Activated CD4-positive, alpha-beta memory T cell treated with anti-CD3 and anti-CD28 coated beads, Interleukin-2, amount 10 ng/mL, durations not matched to agents 7 days and 5 days (primary cell): ENCODE measurements at regions not wholly inside any gene's neighbourhood (a gene's known extent, or its start where the extent isn't known, plus 50 kb on each side); places are given as distances from the start of the nearest gene placed in this dataset.

ENCODE experiments used
- CTCF ChIA-PET: fragments of 350-600 bp; sonication (Branson Sonifier 250); formaldehyde crosslinking; loops from one replicate; lab custom pipeline; 2021; ENCODE audit warnings: antibody characterized with exemption, inconsistent platforms; lab: Charles Lee
- POLR2A ChIA-PET: fragments of 350-600 bp; sonication (Branson Sonifier 250); formaldehyde crosslinking; loops from one replicate; lab custom pipeline; 2021; ENCODE audit warnings: antibody characterized with exemption; lab: Charles Lee
- DNase-seq: peaks from one replicate; pipeline ENCODE4 v3.0.0-alpha.2; 2020
- H3K27ac Mint-ChIP-seq: one replicate; pipeline ENCODE4 v1.8.0; 2021; ENCODE audit warnings: mild to moderate bottlenecking, mixed read lengths
- H3K27me3 Mint-ChIP-seq: one replicate; pipeline ENCODE4 v1.8.0; 2021; ENCODE audit warnings: mixed read lengths
- H3K36me3 Mint-ChIP-seq: one replicate; pipeline ENCODE4 v1.8.0; 2021; ENCODE audit warnings: low read depth, mixed read lengths
- H3K4me1 Mint-ChIP-seq: one replicate; pipeline ENCODE4 v1.8.0; 2021; ENCODE audit warnings: mixed read lengths
- H3K4me3 Mint-ChIP-seq: one replicate; pipeline ENCODE4 v1.8.0; 2021; ENCODE audit warnings: mild to moderate bottlenecking, mixed read lengths
- H3K9me3 Mint-ChIP-seq: one replicate; pipeline ENCODE4 v1.8.0; 2021; ENCODE audit warnings: mixed read lengths

- POLR2A ChIA-PET = interaction anchor here (0.7 kb wide), 1 partner anchor 11 kb away, joined by 3 read pairs; no protein-coding TSS in a partner anchor
- no peak overlapping the region for H3K4me3 Mint-ChIP-seq
- H3K27ac Mint-ChIP-seq = no peak overlapping the region
- no peaks in the 10 kb centered on the region for H3K4me1 Mint-ChIP-seq
- CTCF ChIA-PET = interaction anchor here (1.8 kb wide), 1 partner anchor 1200 kb away, joined by 6 read pairs; no protein-coding TSS in a partner anchor
- H3K27me3 Mint-ChIP-seq = peaks cover 20% of the 10 kb centered on the region
- H3K36me3 Mint-ChIP-seq = no peaks in the 10 kb centered on the region
- peaks cover 5% of the 10 kb centered on the region for H3K9me3 Mint-ChIP-seq
- no peak for DNase-seq
Measured at GRCh38 chr3:188940573-188940932, 231.2 kb upstream of the TPRG1 start.

- peaks cover 5% of the 10 kb centered on the region for H3K9me3 Mint-ChIP-seq
- ChIA-PET POLR2A (interaction anchor here (0.7 kb wide), 1 partner anchor 10 kb away, joined by 3 read pairs; no protein-coding TSS in a partner anchor), CTCF (interaction anchor here (1.8 kb wide), 1 partner anchor 1201 kb away, joined by 6 read pairs; no protein-coding TSS in a partner anchor)
- no peaks in the 10 kb centered on the region for H3K36me3 Mint-ChIP-seq
- H3K4me3 Mint-ChIP-seq = no peak overlapping the region
- H3K27ac Mint-ChIP-seq = no peak overlapping the region
- DNase-seq = no peak
- peaks cover 20% of the 10 kb centered on the region for H3K27me3 Mint-ChIP-seq
- H3K4me1 Mint-ChIP-seq = no peaks in the 10 kb centered on the region
Measured at GRCh38 chr3:188941103-188941502, 230.7 kb upstream of the TPRG1 start.

- POLR2A ChIA-PET = no interaction called here
- H3K4me1 Mint-ChIP-seq = no peaks in the 10 kb centered on the region
- no peaks in the 10 kb centered on the region for H3K36me3 Mint-ChIP-seq
- peaks cover 5% of the 10 kb centered on the region for H3K9me3 Mint-ChIP-seq
- H3K4me3 Mint-ChIP-seq = no peak overlapping the region
- no peak overlapping the region for H3K27ac Mint-ChIP-seq
- peaks cover 23% of the 10 kb centered on the region for H3K27me3 Mint-ChIP-seq
- CTCF ChIA-PET = no interaction called here
- DNase-seq = no peak
Measured at GRCh38 chr3:188942191-188942590, 229.6 kb upstream of the TPRG1 start.

GRCh38 chr3:188943591-188943990 is 228.2 kb upstream of the TPRG1 start:
- CTCF ChIA-PET = interaction anchor here (3.9 kb wide), 1 partner anchor 10 kb away, joined by 26 read pairs; no protein-coding TSS in a partner anchor
- Mint-ChIP-seq H3K4me3 (no peak overlapping the region), H3K27ac (no peak overlapping the region), H3K9me3 (peaks cover 5% of the 10 kb centered on the region), H3K4me1 (peaks cover 1% of the 10 kb centered on the region), H3K27me3 (peaks cover 24% of the 10 kb centered on the region), H3K36me3 (no peaks in the 10 kb centered on the region)
- no peak for DNase-seq
- POLR2A ChIA-PET = interaction anchor here (0.6 to 1.6 kb wide), 4 partner anchors 10 to 1204 kb away, joined by 3 to 4 read pairs (median 4); no protein-coding TSS in a partner anchor

GRCh38 chr3:188944108-188944507 is 227.7 kb upstream of the TPRG1 start:
- POLR2A ChIA-PET = interaction anchor here (0.6 to 1.6 kb wide), 4 partner anchors 10 to 1205 kb away, joined by 3 to 4 read pairs (median 4); no protein-coding TSS in a partner anchor

GRCh38 chr3:188946351-188947240 is 225.2 kb upstream of the TPRG1 start:
- Mint-ChIP-seq H3K27ac (no peak overlapping the region), H3K4me3 (no peak overlapping the region), H3K4me1 (peaks cover 12% of the 10 kb centered on the region), H3K9me3 (peaks cover 5% of the 10 kb centered on the region), H3K27me3 (peaks cover 23% of the 10 kb centered on the region), H3K36me3 (no peaks in the 10 kb centered on the region)
- ChIA-PET POLR2A (no interaction called here), CTCF (interaction anchor here (0.6 to 3.9 kb wide), 3 partner anchors 7 to 1206 kb away, joined by 3 to 26 read pairs (median 6); no protein-coding TSS in a partner anchor)
- no peak for DNase-seq

More at GRCh38 chr3:188944108-188944507, 227.7 kb upstream of the TPRG1 start:
- peaks cover 28% of the 10 kb centered on the region for H3K27me3 Mint-ChIP-seq
- no peak overlapping the region for H3K27ac Mint-ChIP-seq
- H3K9me3 Mint-ChIP-seq = peaks cover 5% of the 10 kb centered on the region
- H3K4me3 Mint-ChIP-seq = no peak overlapping the region
- no peaks in the 10 kb centered on the region for H3K36me3 Mint-ChIP-seq
- CTCF ChIA-PET = interaction anchor here (1.8 to 3.9 kb wide), 2 partner anchors 10 to 12 kb away, joined by 5 to 26 read pairs; no protein-coding TSS in a partner anchor
- H3K4me1 Mint-ChIP-seq = peaks cover 1% of the 10 kb centered on the region
- DNase-seq = no peak

GRCh38 chr3:188947401-188948280 is 224.1 kb upstream of the TPRG1 start:
- Mint-ChIP-seq H3K27ac (no peak overlapping the region), H3K4me3 (no peak overlapping the region), H3K36me3 (no peaks in the 10 kb centered on the region), H3K9me3 (peaks cover 5% of the 10 kb centered on the region), H3K4me1 (peaks cover 12% of the 10 kb centered on the region), H3K27me3 (peaks cover 20% of the 10 kb centered on the region)
- DNase-seq = no peak
- POLR2A ChIA-PET = no interaction called here
- CTCF ChIA-PET = interaction anchor here (0.5 to 0.8 kb wide), 2 partner anchors 1098 to 1208 kb away, joined by 3 read pairs; no protein-coding TSS in a partner anchor

- POLR2A ChIA-PET = no interaction called here
- H3K4me1 Mint-ChIP-seq = peaks cover 12% of the 10 kb centered on the region
- no peak overlapping the region for H3K4me3 Mint-ChIP-seq
- H3K27me3 Mint-ChIP-seq = peaks cover 17% of the 10 kb centered on the region
- DNase-seq = no peak
- no peak overlapping the region for H3K27ac Mint-ChIP-seq
- CTCF ChIA-PET = interaction anchor here (0.5 kb wide), 1 partner anchor 1099 kb away, joined by 3 read pairs; no protein-coding TSS in a partner anchor
- H3K36me3 Mint-ChIP-seq = no peaks in the 10 kb centered on the region
- H3K9me3 Mint-ChIP-seq = no peaks in the 10 kb centered on the region
Measured at GRCh38 chr3:188948281-188948996, 223.3 kb upstream of the TPRG1 start.

- no peaks in the 10 kb centered on the region for H3K9me3 Mint-ChIP-seq
- H3K4me3 Mint-ChIP-seq = no peak overlapping the region
- peaks cover 17% of the 10 kb centered on the region for H3K27me3 Mint-ChIP-seq
- H3K36me3 Mint-ChIP-seq = no peaks in the 10 kb centered on the region
- H3K4me1 Mint-ChIP-seq = peaks cover 12% of the 10 kb centered on the region
- DNase-seq = no peak
- H3K27ac Mint-ChIP-seq = no peak overlapping the region
- ChIA-PET POLR2A (no interaction called here), CTCF (interaction anchor here (13.5 kb wide), 1 partner anchor 1211 kb away, joined by 493 read pairs; no protein-coding TSS in a partner anchor)
Measured at GRCh38 chr3:188948997-188949389, 222.8 kb upstream of the TPRG1 start.

- Mint-ChIP-seq H3K36me3 (no peaks in the 10 kb centered on the region), H3K4me3 (no peak overlapping the region), H3K9me3 (no peaks in the 10 kb centered on the region), H3K4me1 (peaks cover 12% of the 10 kb centered on the region), H3K27ac (no peak overlapping the region), H3K27me3 (peaks cover 14% of the 10 kb centered on the region)
- POLR2A ChIA-PET = interaction anchor here (0.6 kb wide), 1 partner anchor 49 kb away, joined by 4 read pairs; no protein-coding TSS in a partner anchor
- DNase-seq = no peak
- CTCF ChIA-PET = interaction anchor here (13.5 kb wide), 1 partner anchor 1211 kb away, joined by 493 read pairs; no protein-coding TSS in a partner anchor
Measured at GRCh38 chr3:188949456-188949855, 222.3 kb upstream of the TPRG1 start.

- no peak for DNase-seq
- Mint-ChIP-seq H3K36me3 (no peaks in the 10 kb centered on the region), H3K4me3 (no peak overlapping the region), H3K27ac (no peak overlapping the region), H3K4me1 (peaks cover 12% of the 10 kb centered on the region), H3K9me3 (no peaks in the 10 kb centered on the region), H3K27me3 (peaks cover 13% of the 10 kb centered on the region)
- ChIA-PET POLR2A (interaction anchor here (0.6 kb wide), 1 partner anchor 50 kb away, joined by 4 read pairs; no protein-coding TSS in a partner anchor), CTCF (interaction anchor here (13.5 kb wide), 1 partner anchor 1212 kb away, joined by 493 read pairs; no protein-coding TSS in a partner anchor)
Measured at GRCh38 chr3:188949996-188950395, 221.8 kb upstream of the TPRG1 start.
